Upper lobe of left lung (tissue), 4 donors: ENCODE measurements at regions not wholly inside any gene's neighbourhood (a gene's known extent, or its start where the extent isn't known, plus 50 kb on each side); places are given as distances from the start of the nearest gene placed in this dataset.

Experiments used
- CTCF ChIP-seq, 6 experiments: fragments of 450-650 bp in 4 of 6; fragments of 200-600 bp in 2 of 6; sonication (generic) in 2 of 6; IDR thresholded peaks; one replicate each; pipeline ENCODE4 v1.5.1; 2016 to 2019; ENCODE audit warnings: antibody characterized with exemption in 6 of 6
- POLR2A ChIP-seq, 4 donors: fragments of 450-650 bp; IDR thresholded peaks; one replicate each; pipeline ENCODE4 v1.5.1; 2016 to 2017; ENCODE audit warnings: antibody characterized with exemption in 4 of 4, mild to moderate bottlenecking in 2 of 4
- POLR2AphosphoS5 ChIP-seq, 2 donors: sonication (generic); formaldehyde crosslinking; IDR thresholded peaks; one replicate each; pipeline ENCODE4 v1.5.1; 2017; ENCODE audit warnings: antibody characterized with exemption in 2 of 2

GRCh38 chr6:89028774-89029173, 51.8 kb upstream of the PNRC1 start:
- TF ChIP-seq CTCF (IDR thresholded peaks at IDR 0.05) (no peak), POLR2AphosphoS5 (IDR thresholded peaks at IDR 0.05) (no peak), POLR2A (IDR thresholded peaks at IDR 0.05) (no peak)
